Stimulated activated effector memory CD8-positive, alpha-beta T cell treated with anti-CD3 and anti-CD28 coated beads, Interleukin-12 subunit alpha, Interleukin-12 subunit beta, amount 100 ng/mL, for 72 hours (primary cell): ENCODE measurements at regions not wholly inside any gene's neighbourhood (a gene's known extent, or its start where the extent isn't known, plus 50 kb on each side); places are given as distances from the start of the nearest gene placed in this dataset.

Experiments used
- ATAC-seq: fragments of 150-1000 bp; cut with Tn5 transposase; 2 replicates; pipeline ENCODE4 v1.10.0; 2021
- DNase-seq, 2 donors: peaks; one replicate each; pipeline ENCODE4 v3.0.0; 2021 to 2022; ENCODE audit warnings: low spot score in 2 of 2
- H3K27ac Mint-ChIP-seq: one replicate; pipeline ENCODE4 v1.8.0; 2022; ENCODE audit warnings: mild to moderate bottlenecking, mixed read lengths
- H3K36me3 Mint-ChIP-seq: one replicate; pipeline ENCODE4 v1.8.0; 2022; ENCODE audit warnings: mild to moderate bottlenecking, mixed read lengths
- H3K4me1 Mint-ChIP-seq: one replicate; pipeline ENCODE4 v1.8.0; 2022; ENCODE audit warnings: mixed read lengths
- H3K4me3 Mint-ChIP-seq: one replicate; pipeline ENCODE4 v1.8.0; 2022; ENCODE audit warnings: mild to moderate bottlenecking, mixed read lengths
- H3K9me3 Mint-ChIP-seq: one replicate; pipeline ENCODE4 v1.8.0; 2022; ENCODE audit warnings: mixed read lengths

DNA sequence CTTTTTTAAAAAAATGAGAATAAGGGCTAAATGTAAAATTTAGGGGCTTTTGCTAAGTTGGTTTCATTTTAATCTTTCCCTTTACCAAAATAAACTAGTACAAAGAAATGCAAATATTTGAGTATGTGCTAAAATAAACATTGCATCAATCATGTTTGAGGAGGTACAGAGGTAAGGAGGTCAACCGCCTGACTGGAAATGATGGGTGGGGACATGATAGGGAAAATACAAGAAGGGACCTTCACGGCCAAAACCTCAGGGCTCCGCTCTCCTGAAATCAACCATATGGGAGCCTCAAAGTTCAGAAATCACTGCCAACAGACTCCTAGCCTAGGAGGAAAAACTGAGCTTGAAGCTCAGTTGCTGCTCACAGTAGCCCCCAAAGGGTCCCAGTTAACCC is 207.6 kb downstream of the AHR start:
- H3K9me3 Mint-ChIP-seq: no peaks in the 10 kb centered on the region
- no peaks in the 10 kb centered on the region for H3K4me1 Mint-ChIP-seq
- no peaks in the 10 kb centered on the region for H3K36me3 Mint-ChIP-seq
- H3K27ac Mint-ChIP-seq: no peak overlapping the region
- no peak for ATAC-seq
- no peak for DNase-seq
- H3K4me3 Mint-ChIP-seq: no peak overlapping the region

DNA sequence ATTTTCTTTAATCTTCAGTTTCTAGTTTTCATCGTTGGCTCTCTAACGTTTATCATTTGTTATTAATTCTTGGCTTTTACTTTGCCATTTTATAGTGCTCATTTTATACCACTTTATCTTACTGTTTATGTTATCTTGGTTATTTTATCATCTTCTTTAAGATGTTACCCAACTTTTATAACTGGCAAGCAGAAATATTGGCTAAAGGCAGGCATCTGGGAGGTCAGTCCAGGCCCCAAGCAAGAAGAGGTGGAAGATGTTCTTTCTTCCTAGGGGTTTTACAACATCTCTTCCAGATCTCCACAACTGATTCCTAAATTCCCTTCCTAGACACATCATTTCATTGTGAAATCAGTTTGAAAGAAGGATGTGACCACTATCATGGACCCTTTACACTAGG is 208.1 kb downstream of the AHR start:
- Mint-ChIP-seq H3K4me3 (no peak overlapping the region), H3K4me1 (no peaks in the 10 kb centered on the region), H3K27ac (no peak overlapping the region), H3K36me3 (no peaks in the 10 kb centered on the region), H3K9me3 (no peaks in the 10 kb centered on the region)
- DNase-seq (no peak), ATAC-seq (no peak)

- H3K9me3 Mint-ChIP-seq: no peaks in the 10 kb centered on the region
- no peaks in the 10 kb centered on the region for H3K4me1 Mint-ChIP-seq
- H3K36me3 Mint-ChIP-seq: no peaks in the 10 kb centered on the region
- DNase-seq (no peak), ATAC-seq (no peak)
- no peak overlapping the region for H3K27ac Mint-ChIP-seq
- no peak overlapping the region for H3K4me3 Mint-ChIP-seq
Measured at GRCh38 chr7:17507717-17508116, 209.3 kb downstream of the AHR start.

GRCh38 chr7:17512181-17512675 is 213.8 kb downstream of the AHR start:
- Mint-ChIP-seq H3K4me3 (no peak overlapping the region), H3K4me1 (no peaks in the 10 kb centered on the region), H3K36me3 (no peaks in the 10 kb centered on the region), H3K27ac (no peak overlapping the region), H3K9me3 (no peaks in the 10 kb centered on the region)
- DNase-seq: no peak
- no peak for ATAC-seq

DNA sequence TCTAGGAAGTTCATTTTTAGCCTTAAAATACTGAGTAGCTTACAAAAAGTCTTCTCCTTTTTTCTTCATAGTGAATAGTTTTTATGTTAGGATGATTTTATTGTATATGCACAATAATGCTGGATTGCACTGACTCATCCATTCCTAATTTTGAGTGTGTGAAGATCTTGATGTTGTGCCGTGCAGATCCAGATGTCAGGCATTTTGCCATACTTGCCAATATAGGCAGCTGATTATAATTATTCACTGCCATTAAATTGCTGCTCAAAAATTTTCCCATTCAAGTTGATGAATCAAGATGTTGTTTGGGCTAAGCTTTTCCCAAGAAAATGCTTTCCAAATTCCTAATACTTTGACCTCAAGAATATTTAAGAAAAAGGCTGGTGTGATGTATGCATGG is 218.3 kb downstream of the AHR start:
- Mint-ChIP-seq H3K27ac (no peak overlapping the region), H3K9me3 (no peaks in the 10 kb centered on the region), H3K4me3 (no peak overlapping the region), H3K4me1 (no peaks in the 10 kb centered on the region), H3K36me3 (no peaks in the 10 kb centered on the region)
- ATAC-seq (no peak), DNase-seq (no peak)

- DNase-seq (no peak), ATAC-seq (no peak)
- no peaks in the 10 kb centered on the region for H3K4me1 Mint-ChIP-seq
- no peak overlapping the region for H3K27ac Mint-ChIP-seq
- no peaks in the 10 kb centered on the region for H3K36me3 Mint-ChIP-seq
- H3K9me3 Mint-ChIP-seq: no peaks in the 10 kb centered on the region
- H3K4me3 Mint-ChIP-seq: no peak overlapping the region
Measured at GRCh38 chr7:17520941-17521340, 222.5 kb downstream of the AHR start.

DNA sequence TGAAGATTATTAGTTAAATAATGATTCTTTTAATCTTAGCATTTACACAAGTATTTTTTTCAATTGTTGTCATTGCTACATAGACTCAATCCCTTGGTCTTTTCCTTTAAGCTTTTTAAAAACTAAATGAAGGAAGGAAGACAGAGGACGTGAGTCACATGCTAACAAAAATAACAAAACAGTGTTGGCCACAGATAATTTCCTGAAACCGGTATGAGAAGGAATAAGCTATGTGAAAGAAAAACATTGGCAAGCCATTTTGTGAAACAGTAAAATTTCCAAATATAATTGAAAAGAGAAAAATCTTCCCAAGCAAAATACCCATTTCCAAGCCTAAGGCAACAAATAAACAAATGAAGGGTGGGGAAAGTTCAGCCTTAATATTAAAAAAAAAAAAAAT is 223.0 kb downstream of the AHR start:
- H3K4me3 Mint-ChIP-seq: no peak overlapping the region
- no peak overlapping the region for H3K27ac Mint-ChIP-seq
- no peaks in the 10 kb centered on the region for H3K36me3 Mint-ChIP-seq
- ATAC-seq (no peak), DNase-seq (no peak)
- no peaks in the 10 kb centered on the region for H3K4me1 Mint-ChIP-seq
- H3K9me3 Mint-ChIP-seq: no peaks in the 10 kb centered on the region

GRCh38 chr7:17523813-17524739 is 225.6 kb downstream of the AHR start:
- H3K4me3 Mint-ChIP-seq: no peak overlapping the region
- H3K27ac Mint-ChIP-seq: no peak overlapping the region
- H3K36me3 Mint-ChIP-seq: no peaks in the 10 kb centered on the region
- ATAC-seq: no peak
- no peak for DNase-seq
- no peaks in the 10 kb centered on the region for H3K4me1 Mint-ChIP-seq
- no peaks in the 10 kb centered on the region for H3K9me3 Mint-ChIP-seq

- H3K4me3 Mint-ChIP-seq: no peak overlapping the region
- no peaks in the 10 kb centered on the region for H3K4me1 Mint-ChIP-seq
- H3K36me3 Mint-ChIP-seq: no peaks in the 10 kb centered on the region
- H3K27ac Mint-ChIP-seq: no peak overlapping the region
- DNase-seq (no peak), ATAC-seq (no peak)
- H3K9me3 Mint-ChIP-seq: no peaks in the 10 kb centered on the region
Measured at GRCh38 chr7:17524746-17525145, 226.3 kb downstream of the AHR start.

- no peak overlapping the region for H3K27ac Mint-ChIP-seq
- ATAC-seq (no peak), DNase-seq (no peak)
- H3K4me3 Mint-ChIP-seq: no peak overlapping the region
- H3K9me3 Mint-ChIP-seq: no peaks in the 10 kb centered on the region
- H3K4me1 Mint-ChIP-seq: no peaks in the 10 kb centered on the region
- no peaks in the 10 kb centered on the region for H3K36me3 Mint-ChIP-seq
Measured at GRCh38 chr7:17526621-17527020, 228.2 kb downstream of the AHR start.

DNA sequence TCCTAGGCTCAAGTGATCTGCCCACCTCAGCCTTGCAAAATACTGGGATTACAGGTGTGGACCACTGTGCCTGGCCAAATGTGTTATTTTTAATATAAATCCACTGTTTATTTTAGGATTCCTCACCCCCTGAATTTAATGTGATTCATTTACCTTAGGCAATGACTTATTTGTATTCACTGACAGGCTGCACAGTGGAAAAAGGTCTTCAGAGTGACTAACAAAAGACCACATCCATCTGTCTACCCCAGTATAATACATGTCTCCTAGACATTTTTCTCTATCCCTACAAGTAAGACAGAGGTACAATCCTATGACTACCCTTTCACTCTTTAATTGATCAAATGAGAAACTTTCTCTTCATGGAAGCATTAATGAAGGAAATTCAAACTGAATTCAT is 230.2 kb downstream of the AHR start:
- Mint-ChIP-seq H3K27ac (no peak overlapping the region), H3K4me3 (no peak overlapping the region), H3K9me3 (no peaks in the 10 kb centered on the region), H3K4me1 (no peaks in the 10 kb centered on the region), H3K36me3 (no peaks in the 10 kb centered on the region)
- ATAC-seq (no peak), DNase-seq (no peak)

- H3K9me3 Mint-ChIP-seq: no peaks in the 10 kb centered on the region
- no peaks in the 10 kb centered on the region for H3K36me3 Mint-ChIP-seq
- no peak for ATAC-seq
- no peaks in the 10 kb centered on the region for H3K4me1 Mint-ChIP-seq
- no peak overlapping the region for H3K27ac Mint-ChIP-seq
- DNase-seq: no peak
- H3K4me3 Mint-ChIP-seq: no peak overlapping the region
Measured at GRCh38 chr7:17530244-17530643, 231.8 kb downstream of the AHR start.

GRCh38 chr7:17530741-17531421 is 232.4 kb downstream of the AHR start:
- Mint-ChIP-seq H3K4me1 (no peaks in the 10 kb centered on the region), H3K27ac (no peak overlapping the region), H3K4me3 (no peak overlapping the region), H3K9me3 (no peaks in the 10 kb centered on the region), H3K36me3 (no peaks in the 10 kb centered on the region)
- ATAC-seq (peak; percentile 40), DNase-seq (no peak)

DNA sequence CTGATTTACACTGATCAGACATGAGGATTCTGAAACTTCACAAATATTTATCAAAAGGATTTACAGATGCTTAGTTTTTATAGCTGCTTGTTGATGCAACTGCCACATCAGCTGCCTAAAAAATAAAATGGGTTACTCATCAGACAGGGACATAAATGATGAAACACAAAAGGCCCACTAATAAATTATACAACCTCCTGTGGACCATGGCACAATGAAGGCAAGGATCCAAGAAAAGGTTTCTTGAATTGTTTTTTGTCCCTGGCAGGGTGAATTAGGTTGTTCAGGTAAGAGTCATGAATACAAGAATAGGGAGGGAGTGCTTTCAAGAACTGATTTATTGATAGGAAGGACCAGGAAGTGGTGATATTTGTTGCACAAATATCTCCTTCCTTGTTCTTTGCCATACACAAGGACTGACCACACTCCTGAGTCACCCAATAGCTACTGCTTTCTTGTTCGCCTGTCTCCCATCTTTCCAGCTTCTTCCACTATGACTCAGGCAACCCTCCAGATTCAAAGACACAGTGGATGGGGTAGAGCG is 234.5 kb downstream of the AHR start:
- H3K9me3 Mint-ChIP-seq: no peaks in the 10 kb centered on the region
- no peak for DNase-seq
- no peaks in the 10 kb centered on the region for H3K4me1 Mint-ChIP-seq
- H3K27ac Mint-ChIP-seq: no peak overlapping the region
- ATAC-seq: no peak
- no peak overlapping the region for H3K4me3 Mint-ChIP-seq
- H3K36me3 Mint-ChIP-seq: no peaks in the 10 kb centered on the region

DNA sequence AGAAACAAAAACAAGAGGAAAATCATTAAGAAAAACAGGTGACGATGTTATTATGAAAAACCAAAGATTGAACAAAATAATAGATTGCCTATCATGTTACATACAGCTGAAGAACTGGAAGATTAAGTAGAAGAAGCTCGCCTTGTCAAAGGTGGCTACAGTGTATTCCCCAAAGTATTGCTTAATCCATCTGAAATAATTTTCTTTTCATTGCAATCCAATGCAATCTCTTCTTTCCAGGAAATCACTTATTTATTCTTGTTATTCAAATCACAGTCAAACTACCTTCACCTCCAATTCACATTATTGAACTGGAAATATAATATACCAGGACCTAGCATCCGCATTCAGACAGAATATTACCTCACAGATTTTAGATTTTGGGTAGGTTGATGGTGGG is 235.9 kb downstream of the AHR start:
- DNase-seq (no peak), ATAC-seq (no peak)
- Mint-ChIP-seq H3K36me3 (no peaks in the 10 kb centered on the region), H3K4me1 (no peaks in the 10 kb centered on the region), H3K27ac (no peak overlapping the region), H3K9me3 (no peaks in the 10 kb centered on the region), H3K4me3 (no peak overlapping the region)

- Mint-ChIP-seq H3K36me3 (no peaks in the 10 kb centered on the region), H3K27ac (no peak overlapping the region), H3K9me3 (no peaks in the 10 kb centered on the region), H3K4me1 (no peaks in the 10 kb centered on the region), H3K4me3 (no peak overlapping the region)
- no peak for ATAC-seq
- DNase-seq: no peak
Measured at GRCh38 chr7:17535776-17536175, 237.3 kb downstream of the AHR start.
